NCI-H748 (cell line): ENCODE measurements at regions not wholly inside any gene's neighbourhood (a gene's known extent, or its start where the extent isn't known, plus 50 kb on each side); places are given as distances from the start of the nearest gene placed in this dataset.
"Not testable (repeated sequence)": the region's sequence is repeated elsewhere in the genome, so short reads cannot be mapped to it uniquely, and the experiment has no call there.

ENCODE experiments used
- DNase-seq: peaks from one replicate; lab custom pipeline; 2025; ENCODE audit not compliant: unreplicated experiment; lab: John Stamatoyannopoulos, UW

DNA sequence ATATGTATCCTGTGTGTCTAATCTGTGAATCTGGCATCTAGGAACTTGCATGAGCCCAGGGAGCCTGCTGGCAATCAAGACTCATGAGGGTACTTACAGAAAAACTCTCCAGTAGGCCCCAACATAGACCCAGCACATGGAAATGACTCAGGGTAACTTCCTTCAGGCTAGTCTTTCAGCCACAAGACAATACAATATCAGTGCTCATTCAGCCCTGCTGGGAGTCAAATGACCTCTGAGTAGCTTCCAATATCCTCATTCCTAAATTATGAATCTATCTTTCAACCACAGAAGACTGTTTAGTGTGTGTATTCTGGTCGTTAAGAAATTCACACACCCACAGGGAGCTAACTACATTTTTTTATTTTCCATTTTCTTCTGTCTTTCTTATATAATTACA, 1273.0 kb downstream of the EFNA5 start:
- DNase-seq, result no peak

DNA sequence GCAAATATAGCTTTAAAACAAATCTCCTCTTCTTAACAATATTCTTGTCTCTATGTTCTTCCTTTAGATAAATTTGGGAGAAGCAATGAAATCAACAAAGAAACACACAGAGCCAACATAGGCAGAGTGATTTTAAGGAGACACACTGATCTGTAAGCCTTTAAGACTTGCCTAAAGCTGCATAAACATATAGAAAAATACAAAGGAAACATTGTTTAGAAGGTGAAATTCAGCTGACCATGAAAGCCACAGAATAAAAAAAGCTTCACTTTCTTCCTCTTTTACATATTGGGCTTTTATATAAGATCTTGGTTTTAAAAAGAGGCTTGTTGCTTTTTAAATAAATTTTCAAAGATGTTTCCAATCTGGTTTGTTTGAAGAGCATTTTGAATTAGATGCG, 1277.5 kb downstream of the EFNA5 start:
- no peak for DNase-seq

DNA sequence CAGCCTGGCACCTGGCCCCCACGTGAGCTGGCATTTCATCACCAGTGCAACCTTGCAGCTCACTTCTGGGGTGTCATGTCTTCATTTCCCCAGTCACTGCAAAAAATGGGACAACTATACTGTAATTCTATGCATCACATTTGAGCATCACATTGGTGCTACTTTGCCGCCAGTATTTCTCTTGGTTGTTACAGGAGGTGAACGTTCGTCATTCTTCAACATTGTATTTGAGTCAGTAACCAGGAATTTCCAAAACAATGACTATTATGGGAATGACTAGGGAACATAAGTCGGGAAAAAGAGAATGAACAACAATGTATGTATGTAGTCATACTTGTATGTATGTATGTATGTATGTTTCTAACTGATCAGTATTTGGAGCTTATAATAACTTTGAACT, 1278.0 kb downstream of the EFNA5 start:
- DNase-seq, result no peak

DNA sequence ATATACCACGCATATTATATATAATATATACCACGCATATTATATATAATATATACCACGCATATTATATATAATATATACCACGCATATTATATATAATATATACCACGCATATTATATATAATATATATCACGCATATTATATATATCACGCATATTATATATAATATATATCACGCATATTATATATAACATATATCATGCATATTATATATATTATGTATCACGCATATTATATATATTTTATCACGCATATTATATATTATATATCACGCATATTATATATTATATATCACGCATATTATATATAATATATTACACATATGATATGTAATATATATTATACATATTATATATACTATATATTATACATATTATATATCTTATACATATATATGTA, 1283.0 kb downstream of the EFNA5 start:
- DNase-seq, result not testable (repeated sequence)

DNA sequence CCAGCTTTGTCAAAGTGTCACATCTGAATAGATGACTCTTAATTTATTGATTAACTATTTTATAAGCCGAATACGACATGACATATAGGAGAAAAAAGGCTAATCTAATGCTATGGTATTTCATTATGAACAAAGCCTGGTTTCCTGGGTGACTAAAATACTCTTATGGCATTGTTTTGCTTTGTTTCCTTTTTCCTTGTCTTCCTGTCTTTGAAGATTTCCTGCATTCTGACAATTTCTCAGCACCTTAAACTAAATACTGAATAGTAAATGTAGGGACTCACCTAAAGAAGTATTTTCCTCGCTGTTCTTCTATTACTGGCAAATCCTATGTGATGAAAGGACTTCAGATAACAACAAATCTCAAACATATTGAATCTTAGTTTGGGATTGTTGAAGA, 1284.5 kb downstream of the EFNA5 start:
- DNase-seq, result no peak

DNA sequence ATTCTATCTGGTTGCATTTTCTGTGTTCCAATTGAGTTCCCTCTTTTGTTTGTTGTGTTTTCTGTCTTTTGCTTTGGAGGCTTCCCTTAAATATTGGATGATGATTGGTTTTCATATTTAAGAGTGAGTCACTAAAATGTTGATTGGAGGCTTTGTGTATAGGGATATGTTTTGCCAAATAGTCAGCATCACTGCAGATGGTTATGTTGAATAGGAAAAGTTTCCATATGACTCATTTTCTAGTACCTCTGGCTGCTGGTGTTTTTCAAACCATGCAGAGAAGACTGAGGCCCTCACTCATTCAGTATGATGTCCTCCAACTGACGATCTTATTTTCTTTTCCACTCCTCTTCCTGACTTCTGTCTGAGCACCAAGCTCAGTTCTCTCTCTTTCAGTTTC, 1290.0 kb downstream of the EFNA5 start:
- no peak for DNase-seq

DNA sequence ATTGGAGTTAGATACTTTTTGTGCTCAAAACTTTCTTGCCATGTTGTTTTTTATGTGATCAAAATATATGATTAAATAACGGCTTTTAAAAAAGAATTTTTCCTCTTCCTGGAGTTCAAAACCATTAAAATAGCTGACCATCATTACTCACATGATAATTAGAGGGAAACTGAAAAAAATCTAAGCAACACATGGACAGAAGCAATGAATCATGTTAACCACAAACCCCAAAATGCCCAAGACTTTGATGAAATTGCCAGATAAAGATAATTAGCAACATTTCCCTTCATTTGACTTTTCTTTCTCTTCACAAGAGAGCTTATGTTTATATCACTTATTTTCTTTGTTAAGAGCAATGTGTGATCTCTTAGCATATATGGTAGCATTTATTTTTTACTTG, 1294.2 kb downstream of the EFNA5 start:
- DNase-seq, result no peak

DNA sequence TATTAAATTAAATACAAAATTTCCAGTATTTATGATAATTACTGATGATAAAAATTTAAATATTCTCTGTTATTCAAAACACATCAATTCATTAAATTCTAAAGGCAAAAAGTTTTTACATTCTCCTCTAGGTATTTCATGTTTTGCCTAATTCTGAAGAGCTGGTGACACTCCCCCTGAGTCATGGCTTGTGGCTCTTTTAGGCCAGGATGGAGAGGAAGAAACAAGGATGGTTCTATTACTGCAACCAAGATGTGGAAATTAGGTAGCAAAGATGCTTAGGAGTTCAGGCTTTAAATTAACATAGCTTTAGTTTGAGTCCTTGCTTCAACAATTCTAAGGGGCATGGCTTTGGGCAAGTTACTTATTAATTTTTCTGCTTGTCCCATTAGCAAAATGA, 1295.8 kb downstream of the EFNA5 start:
- DNase-seq, result no peak

DNA sequence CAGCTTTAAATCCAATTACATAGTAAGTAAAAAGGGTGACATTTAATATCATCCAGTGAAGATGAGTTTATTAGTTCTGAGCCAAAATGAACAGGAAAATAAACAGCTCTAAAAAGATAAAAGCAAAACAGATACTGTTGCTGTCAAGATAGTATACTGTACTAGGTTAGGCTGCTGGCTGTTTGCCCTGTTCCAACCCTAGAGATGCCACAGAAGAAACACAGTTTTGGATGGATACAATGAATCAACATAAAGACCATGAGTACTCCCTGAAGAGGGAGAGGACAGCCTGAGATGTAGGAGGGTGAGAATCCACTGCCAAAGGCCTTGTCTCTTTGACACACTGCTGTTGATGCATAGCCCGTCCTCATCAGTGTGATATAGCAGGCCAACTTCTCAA, 1302.7 kb downstream of the EFNA5 start:
- no peak for DNase-seq

DNA sequence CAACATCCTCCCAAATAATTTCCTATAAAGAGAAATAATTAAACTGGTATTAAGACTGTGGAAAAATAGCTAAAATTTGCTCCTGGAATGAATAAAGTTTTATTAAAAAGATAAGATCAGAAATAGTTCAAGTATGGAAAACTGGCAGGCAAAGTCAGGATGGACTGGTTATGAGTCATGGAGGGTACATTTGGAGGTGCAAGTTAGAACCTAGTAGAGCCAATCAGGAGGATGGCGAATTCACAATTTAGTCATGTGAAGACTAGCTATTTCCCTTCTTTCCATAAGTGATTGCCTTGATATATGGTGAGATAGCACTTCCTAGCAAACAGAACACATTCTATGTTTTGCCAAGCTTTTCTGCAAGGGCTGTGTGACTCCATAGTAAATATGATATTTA, 1303.5 kb downstream of the EFNA5 start:
- DNase-seq, result no peak

DNA sequence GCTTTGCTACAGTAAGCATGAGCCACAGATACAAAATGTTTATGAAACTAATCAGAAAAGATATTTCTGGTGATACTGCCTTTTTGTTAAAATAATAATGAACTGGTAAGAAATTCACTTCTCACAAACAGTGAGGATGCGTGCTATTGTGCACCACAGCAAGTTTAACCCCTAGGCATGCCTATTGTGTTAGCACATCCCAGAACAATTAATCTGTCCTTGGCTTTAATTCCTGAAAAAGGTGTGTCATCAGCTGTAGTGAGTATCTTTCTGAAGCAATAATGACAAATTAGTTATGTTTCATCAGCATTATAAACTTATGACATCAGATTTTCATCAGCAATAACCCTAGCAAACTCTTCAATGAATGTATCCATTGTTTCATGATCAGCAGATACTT, 1307.2 kb downstream of the EFNA5 start:
- DNase-seq, result no peak

DNA sequence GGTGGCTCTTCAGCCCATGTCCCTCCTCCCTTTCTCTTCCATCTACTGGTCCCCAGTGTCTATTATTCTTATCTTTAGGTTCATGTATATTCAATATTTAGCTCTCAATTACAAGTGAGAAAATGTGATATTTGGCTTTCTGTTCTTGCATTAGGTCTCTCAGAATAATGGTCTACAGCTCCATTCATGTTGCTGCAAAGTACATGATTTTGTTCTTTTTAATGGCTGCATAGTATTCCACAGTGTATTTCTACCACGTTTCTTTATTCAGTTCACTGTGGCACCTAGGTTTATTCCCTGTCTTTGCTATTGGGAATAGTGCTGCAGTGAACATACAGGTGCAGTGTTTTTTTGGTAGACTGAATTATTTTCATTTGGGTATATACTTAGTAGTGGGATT, 1308.8 kb downstream of the EFNA5 start:
- DNase-seq, result no peak

DNA sequence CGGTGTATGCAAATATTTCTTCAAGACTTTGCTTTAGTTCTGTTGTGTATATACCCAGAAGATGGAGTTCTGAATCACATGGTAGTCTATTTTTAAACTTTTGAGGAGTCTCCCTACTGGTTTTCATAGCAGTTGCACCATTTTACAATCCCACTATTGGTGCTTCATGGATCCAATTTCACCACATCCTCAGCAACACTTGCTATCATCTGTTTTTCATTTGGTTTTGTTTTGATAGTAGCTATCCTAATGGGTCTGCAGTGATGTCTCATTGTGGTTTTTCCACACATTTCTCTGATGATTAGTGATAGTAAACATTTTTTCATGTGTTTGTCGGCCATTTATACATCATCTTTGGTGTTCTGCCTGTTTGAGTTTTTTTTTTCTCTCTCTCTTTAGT, 1339.3 kb downstream of the EFNA5 start:
- no peak for DNase-seq

DNA sequence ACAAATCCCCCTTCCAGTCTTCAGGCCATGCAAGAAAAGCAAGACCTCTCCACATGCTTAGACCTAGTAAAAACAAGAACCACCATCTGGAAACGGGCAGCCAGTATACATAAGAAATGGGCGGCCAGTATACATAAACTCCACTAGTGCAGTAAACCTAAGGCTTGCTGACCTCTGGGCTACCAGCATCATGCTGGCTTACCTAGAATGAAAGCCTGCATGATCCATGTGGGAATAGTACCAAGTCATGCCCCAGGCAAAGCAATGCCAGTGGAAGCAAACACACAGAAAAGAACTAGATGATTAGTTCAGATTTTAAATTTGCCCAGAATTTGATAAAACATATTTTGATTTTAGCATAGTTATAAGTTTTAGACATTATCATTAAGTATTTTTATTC, 1346.4 kb downstream of the EFNA5 start:
- DNase-seq, result no peak

DNA sequence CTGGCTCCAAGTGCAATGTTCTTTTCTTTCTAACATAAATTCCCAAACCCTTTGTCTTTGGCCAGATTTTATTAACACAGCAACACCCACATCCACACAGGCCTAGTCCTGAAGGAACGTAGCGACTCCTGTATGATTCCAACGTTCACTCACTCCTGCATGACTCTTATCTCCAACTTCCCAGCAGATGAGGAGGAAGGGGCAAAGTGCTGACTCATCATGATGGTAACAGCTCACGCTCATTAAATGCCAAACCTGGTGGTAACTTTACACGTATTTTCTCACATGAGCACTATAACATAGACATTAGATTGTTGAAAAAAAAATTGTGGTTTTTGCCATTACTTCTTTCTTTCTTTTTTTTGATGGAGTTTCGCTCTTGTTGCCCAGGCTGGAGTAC, 1349.5 kb downstream of the EFNA5 start:
- no peak for DNase-seq

DNA sequence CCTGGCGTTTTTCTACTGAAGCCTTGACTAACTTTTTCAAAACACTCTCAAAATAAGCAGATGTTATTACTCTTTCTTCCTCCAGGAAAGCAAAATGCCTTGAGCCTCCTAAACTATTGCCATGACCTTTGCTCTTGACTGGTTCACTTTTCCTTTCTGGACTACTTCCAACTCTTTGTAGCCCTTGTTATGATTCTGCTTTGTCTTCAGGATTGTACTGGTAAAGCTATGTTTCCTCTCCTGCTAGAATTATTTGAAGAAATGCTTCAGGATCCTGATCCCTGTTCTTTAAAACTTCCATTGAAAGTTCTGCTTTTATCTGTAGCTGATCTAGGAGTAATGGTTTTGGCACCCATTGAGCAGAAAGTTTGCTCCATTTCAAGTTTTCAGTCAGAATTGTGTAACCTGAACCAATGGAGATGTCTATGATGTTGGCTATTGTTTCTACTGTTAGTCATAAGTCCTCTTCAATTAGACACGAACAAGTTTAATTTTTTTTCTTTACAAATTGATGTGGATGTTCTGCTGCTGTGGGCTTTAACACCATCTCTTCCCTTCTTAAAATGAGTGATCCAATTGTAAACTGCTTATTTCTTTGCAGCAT, 1356.4 kb downstream of the EFNA5 start:
- no peak for DNase-seq

DNA sequence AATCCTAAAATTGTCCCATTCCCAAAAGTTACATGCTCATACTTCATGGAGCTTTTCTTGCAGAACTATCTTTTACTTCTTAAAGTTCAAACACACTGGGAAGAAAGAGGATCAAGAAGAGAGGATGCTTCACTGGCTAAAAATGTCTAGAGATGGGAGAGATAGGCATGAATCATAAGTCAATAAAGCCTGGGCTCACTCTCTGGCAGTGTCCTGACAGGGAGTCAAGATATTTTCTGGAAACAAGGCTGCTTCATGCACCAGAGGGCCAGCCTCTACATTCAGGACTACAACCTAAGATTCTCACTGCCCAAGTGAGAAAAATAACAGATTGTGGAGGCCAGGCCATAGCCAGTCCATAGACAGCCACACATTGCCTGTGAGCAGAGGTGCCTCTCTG, 1358.4 kb downstream of the EFNA5 start:
- no peak for DNase-seq

DNA sequence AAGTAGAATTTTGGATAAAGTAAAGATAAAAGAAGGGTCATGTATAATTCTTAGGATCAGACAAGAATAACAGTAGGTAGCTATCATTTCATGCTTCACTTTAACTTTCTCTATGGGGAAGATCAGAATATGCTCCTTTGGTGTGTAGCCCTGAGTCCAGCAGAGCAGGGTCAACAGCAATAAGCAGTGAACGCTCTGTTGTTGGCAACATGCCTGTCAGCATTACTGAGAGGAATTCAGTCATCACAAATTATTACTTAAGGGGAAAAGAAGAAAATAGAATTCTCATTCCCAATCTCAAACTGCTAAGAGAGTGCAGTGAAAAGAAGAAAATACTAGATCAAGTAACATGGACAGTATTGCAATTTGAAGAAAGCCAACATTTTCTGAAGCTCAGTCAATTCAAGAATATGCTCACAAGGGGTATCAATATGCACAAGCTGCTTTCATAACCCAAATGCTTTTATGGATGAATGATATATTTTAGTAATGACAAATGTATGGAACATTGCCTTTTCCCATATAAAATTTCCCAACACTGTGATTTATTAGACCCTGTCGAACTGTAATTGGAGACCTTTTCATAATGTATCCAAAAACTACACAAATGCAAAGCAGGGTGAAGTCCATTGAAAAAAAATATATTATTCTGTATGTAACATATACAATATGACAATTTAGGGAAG, 1359.4 kb downstream of the EFNA5 start:
- DNase-seq, result no peak

DNA sequence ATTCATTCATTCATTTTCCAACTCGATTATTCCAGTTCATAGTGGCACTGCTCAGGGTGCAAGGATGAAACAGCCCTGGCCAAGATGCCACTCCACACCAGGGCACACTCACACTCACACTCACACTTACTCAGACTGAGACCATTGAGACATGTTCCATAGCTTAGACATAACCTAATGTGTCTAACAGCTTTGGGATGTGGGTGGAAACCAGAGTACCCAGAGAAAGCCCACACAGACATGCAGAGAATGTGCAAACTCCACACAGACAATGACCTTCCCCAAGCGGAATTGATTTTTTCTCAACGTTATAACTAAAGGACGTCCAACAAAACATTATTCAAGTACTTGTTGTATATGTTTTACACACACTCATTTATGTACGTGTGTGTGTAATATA, 1363.5 kb downstream of the EFNA5 start:
- DNase-seq, result no peak

DNA sequence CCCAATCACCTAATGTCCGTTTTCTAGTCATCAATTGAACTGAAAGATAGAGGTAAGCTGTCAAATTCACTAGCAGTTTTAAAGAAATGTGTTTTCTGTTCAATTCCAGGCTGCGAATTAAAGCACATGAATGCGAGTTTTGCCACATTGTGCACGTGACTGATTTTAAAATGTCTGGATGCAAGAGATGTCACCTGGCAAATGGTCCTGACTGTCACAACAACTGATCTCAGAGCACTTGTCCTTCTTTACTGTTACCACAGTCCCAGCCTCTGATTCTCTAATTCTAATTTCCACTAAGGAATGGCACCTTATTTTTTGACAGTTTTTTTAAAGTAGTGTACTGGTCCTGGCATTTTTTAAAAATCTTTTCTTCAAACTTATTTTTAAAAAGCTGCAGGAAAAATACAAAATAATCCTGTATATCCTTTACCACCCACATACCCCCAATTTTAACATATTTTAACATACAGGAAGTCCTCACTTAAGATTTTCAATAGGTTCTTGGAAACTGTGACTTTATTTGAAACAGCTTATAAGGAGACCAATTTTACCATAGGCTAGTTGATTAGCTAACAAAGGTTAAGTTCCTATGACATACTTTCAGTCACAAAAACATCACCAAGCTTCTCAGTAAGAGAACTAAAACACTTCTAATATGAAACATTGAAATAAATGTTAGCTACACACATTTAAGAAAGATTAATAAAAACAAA, 1364.3 kb downstream of the EFNA5 start:
- no peak for DNase-seq

DNA sequence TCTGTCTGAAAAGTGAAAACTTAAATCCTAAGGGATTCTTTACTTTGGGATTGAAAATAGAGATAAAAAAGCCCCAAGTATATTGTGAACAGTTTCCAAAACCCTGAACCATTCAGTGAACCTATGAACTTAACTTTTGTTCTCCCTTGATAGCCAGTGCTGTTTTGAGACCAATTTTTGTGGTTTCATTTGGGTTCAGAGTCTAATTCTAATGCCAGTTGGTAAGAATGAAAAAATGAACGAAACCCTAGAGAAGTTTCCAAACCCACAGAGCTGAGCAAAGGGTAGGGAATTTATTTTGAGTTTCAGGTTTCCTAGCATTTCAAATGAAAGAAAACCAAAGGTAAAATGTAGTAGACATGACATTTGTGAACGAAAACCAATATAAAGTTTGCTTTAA, 1366.8 kb downstream of the EFNA5 start:
- DNase-seq, result no peak

DNA sequence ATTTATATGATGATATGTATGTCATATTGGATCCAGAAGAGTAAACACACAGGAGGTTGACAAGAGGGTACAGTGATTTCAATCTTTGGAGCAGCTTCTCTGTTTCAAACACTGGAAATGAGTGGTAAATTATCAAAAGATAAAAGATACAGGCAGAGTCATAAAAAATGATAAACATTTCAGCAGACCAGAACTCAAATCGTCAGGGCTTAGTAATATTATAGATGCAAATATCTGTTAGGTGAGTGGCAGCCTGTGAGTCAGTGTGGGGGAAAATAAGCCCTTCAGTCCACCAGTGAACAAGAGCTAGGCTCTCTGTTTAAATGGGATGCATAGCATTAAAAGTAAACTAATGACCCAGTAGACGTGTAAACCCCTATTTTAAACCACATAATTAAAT, 1378.1 kb downstream of the EFNA5 start:
- no peak for DNase-seq

DNA sequence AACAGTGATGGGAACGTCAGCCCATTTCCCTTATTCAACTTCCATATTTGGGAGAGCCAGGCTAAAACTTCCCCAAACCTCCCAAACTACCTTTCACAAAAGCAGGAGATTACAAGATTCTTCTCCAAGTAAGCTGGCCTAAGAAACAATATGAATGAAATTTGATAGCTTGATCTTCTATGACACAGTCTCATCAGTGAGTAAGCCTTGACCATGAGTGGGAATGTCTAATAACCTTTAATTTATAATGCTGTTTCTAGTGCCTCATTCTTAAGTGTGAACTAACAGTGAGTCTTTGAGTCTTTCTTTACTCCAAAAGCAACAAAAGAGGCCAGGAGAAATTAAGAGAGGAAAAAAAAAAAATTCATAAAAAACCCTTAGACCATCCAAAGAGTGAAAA, 1379.9 kb downstream of the EFNA5 start:
- no peak for DNase-seq
